ENCODE measurements at regions not wholly inside any gene's neighbourhood (a gene's known extent, or its start where the extent isn't known, plus 50 kb on each side); places are given as distances from the start of the nearest gene placed in this dataset.

DNA sequence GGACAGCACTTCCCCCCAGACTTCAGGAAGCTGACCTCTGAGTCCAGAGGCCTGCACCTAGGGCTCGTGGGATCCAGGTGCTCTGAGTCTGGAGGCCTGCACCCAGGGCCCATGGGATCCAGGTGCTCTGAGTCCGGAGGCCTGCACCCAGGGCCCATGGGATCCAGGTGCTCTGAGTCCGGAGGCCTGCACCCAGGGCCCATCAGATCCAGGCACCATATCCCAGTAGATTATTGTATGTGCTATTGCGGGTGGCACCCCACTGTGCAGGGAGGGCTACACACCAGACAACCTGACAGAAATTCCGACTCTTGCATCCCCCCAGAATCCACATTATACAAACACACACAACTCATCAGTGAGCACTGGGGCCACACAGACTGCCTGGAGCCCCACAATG lies 515.2 kb downstream of the EIPR1 start:
- no peak overlapping the region for H2AFZ ChIP-seq (ENCODE audit: control insufficient read depth, low read depth, low read length)
- H3K79me2 ChIP-seq (ENCODE audit: control insufficient read depth, insufficient read depth, low read length) = no peaks in the 10 kb centered on the region
- H4K20me1 ChIP-seq (ENCODE audit: control insufficient read depth, insufficient read depth) = no peaks in the 10 kb centered on the region
- H3K9ac ChIP-seq (ENCODE audit: control insufficient read depth, insufficient read depth, low read length) = no peak overlapping the region
- ChIA-PET CTCF (no interaction called here), RAD21 (ENCODE audit: unreplicated experiment) (no interaction called here), SMC1A (ENCODE audit: uncharacterized antibody, unreplicated experiment) (no interaction called here), POLR2A (no interaction called here)
- no peaks in the 10 kb centered on the region for H3K27me3 ChIP-seq (replicated peaks in 1 of 2; ENCODE audit: control insufficient read depth in 2 of 2, insufficient read depth in 2 of 2, low read length in 1 of 2)
- H3K9me3 ChIP-seq (replicated peaks; ENCODE audit: control insufficient read depth, insufficient read depth, low read length) = no peaks in the 10 kb centered on the region
- 32% methylated on average over 5 of the region's 5 CpGs for WGBS (ENCODE audit: insufficient coverage, insufficient replicate concordance, low lambda C conversion rate, missing lambda C conversion rate)
- BruUV-seq (replicated peaks) = no TSS peak
- H3K4me1 ChIP-seq (ENCODE audit: control insufficient read depth, insufficient read depth, low read length) = no peaks in the 10 kb centered on the region
- H3K27ac ChIP-seq (ENCODE audit: control insufficient read depth, insufficient read depth) = no peak overlapping the region
- no peak for FAIRE-seq
- no peak overlapping the region for H3K4me2 ChIP-seq (ENCODE audit: control insufficient read depth, insufficient read depth)
- no peaks in the 10 kb centered on the region for H3K36me3 ChIP-seq (ENCODE audit: control insufficient read depth in 2 of 2, insufficient read depth in 2 of 2, low read length in 1 of 2)
- no peak for ATAC-seq
- H3K4me3 ChIP-seq = no peak overlapping the region
- intact Hi-C loops (cut with micrococcal nuclease; ENCODE audit: unreplicated experiment) = no loop called here
- no peak for TF ChIP-seq MTA2 (IDR thresholded peaks at IDR 0.05; ENCODE audit: low read depth)
- TF ChIP-seq, protein P1, sequence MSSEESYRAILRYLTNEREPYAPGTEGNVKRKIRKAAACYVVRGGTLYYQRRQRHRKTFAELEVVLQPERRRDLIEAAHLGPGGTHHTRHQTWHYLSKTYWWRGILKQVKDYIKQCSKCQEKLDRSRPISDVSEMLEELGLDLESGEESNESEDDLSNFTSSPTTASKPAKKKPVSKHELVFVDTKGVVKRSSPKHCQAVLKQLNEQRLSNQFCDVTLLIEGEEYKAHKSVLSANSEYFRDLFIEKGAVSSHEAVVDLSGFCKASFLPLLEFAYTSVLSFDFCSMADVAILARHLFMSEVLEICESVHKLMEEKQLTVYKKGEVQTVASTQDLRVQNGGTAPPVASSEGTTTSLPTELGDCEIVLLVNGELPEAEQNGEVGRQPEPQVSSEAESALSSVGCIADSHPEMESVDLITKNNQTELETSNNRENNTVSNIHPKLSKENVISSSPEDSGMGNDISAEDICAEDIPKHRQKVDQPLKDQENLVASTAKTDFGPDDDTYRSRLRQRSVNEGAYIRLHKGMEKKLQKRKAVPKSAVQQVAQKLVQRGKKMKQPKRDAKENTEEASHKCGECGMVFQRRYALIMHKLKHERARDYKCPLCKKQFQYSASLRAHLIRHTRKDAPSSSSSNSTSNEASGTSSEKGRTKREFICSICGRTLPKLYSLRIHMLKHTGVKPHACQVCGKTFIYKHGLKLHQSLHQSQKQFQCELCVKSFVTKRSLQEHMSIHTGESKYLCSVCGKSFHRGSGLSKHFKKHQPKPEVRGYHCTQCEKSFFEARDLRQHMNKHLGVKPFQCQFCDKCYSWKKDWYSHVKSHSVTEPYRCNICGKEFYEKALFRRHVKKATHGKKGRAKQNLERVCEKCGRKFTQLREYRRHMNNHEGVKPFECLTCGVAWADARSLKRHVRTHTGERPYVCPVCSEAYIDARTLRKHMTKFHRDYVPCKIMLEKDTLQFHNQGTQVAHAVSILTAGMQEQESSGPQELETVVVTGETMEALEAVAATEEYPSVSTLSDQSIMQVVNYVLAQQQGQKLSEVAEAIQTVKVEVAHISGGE (CRISPR knock-in tag; IDR thresholded peaks at IDR 0.05) = no peak
- no peak for TF ChIP-seq CEBPB (IDR thresholded peaks at IDR 0.05; ENCODE audit: borderline replicate concordance in 1 of 2, low read depth in 2 of 2, low read length in 2 of 2)
- TF ChIP-seq ZNF24 (IDR thresholded peaks at IDR 0.05) = no peak
- TF ChIP-seq MXI1 (IDR thresholded peaks at IDR 0.05; ENCODE audit: low read depth, low read length) = no peak
- TF ChIP-seq, protein P2, sequence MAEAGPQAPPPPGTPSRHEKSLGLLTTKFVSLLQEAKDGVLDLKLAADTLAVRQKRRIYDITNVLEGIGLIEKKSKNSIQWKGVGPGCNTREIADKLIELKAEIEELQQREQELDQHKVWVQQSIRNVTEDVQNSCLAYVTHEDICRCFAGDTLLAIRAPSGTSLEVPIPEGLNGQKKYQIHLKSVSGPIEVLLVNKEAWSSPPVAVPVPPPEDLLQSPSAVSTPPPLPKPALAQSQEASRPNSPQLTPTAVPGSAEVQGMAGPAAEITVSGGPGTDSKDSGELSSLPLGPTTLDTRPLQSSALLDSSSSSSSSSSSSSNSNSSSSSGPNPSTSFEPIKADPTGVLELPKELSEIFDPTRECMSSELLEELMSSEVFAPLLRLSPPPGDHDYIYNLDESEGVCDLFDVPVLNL (IDR thresholded peaks at IDR 0.05; ENCODE audit: low read depth, low read length) = no peak
- TF ChIP-seq MEF2A (IDR thresholded peaks at IDR 0.05; ENCODE audit: insufficient read depth, low read depth, low read length) = no peak
- no peak for TF ChIP-seq JUNB (IDR thresholded peaks at IDR 0.05)
- in situ Hi-C loops (cut with MboI) = no loop called here
- DNase-seq (ENCODE audit: low read depth, low spot score) = no peak

All from GM12878 (cell line).